ENCODE measurements at regions not wholly inside any gene's neighbourhood (a gene's known extent, or its start where the extent isn't known, plus 50 kb on each side); places are given as distances from the start of the nearest gene placed in this dataset.
"Not testable (repeated sequence)": the region's sequence is repeated elsewhere in the genome, so short reads cannot be mapped to it uniquely, and the experiment has no call there.

DNA sequence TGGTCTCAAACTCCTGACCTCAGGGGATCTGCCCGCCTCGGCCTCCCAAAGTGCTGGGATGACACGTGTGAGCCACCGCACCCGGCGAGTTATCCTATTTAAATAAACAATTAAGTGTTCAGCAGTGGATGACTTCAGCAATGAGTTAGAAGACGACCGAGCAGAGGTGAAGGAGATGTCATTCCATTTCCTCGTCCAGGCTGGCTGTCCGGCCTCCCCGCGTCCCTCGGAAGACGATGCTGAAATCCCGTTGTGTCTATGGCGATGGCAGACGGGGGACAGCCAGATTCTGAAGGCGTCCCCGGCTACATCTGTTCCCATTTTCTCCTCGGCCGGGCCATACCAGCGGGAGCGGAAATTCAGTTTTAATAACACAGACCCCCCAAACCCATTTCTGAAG, 209.8 kb downstream of the CRLF2 start:
- H3K36me3 Mint-ChIP-seq (ENCODE audit: insufficient read depth, unreplicated experiment): no peaks in the 10 kb centered on the region

DNA sequence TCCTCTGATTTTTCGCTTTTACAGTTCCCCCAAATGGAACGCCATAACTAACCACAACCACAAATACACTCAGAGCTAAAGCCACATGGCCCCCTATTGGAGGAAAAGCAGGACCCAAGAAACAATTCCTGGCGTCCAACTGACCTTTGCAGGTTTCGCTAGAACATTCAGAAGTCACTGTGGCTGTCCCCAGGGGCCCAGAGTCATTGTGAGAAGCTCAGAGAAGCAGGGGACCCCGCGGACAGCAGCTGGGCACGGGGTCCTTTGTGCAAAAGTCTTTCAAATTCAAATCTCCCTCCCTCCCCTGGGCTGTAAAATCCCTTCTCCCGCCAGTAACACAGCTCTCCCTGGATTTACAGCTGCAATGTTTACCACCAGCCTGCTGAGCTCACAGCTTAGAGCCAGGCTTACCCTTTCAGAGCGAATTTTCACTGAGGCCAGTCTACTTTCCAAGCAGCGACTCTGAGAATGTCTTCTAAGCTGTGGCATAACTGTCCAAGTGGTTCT, 214.8 kb downstream of the CRLF2 start:
- H3K36me3 Mint-ChIP-seq (ENCODE audit: insufficient read depth, unreplicated experiment): no peaks in the 10 kb centered on the region
- BruUV-seq (replicated peaks): no TSS peak
- H3K9me3 Mint-ChIP-seq (ENCODE audit: unreplicated experiment): peaks cover 5% of the 10 kb centered on the region
- intact Hi-C loops (cut with micrococcal nuclease): no loop called here
- H3K27ac Mint-ChIP-seq (ENCODE audit: low read depth, unreplicated experiment): no peak overlapping the region
- H3K4me1 Mint-ChIP-seq (ENCODE audit: insufficient read depth, unreplicated experiment): no peaks in the 10 kb centered on the region
- ChIA-PET POLR2A (no interaction called here), CTCF (no interaction called here)
- no peak overlapping the region for H3K4me3 Mint-ChIP-seq (ENCODE audit: unreplicated experiment)
- no peaks in the 10 kb centered on the region for H3K27me3 Mint-ChIP-seq (ENCODE audit: insufficient read depth, unreplicated experiment)
- DNase-seq (ENCODE audit: unreplicated experiment): no peak
- TF ChIP-seq, protein P1, sequence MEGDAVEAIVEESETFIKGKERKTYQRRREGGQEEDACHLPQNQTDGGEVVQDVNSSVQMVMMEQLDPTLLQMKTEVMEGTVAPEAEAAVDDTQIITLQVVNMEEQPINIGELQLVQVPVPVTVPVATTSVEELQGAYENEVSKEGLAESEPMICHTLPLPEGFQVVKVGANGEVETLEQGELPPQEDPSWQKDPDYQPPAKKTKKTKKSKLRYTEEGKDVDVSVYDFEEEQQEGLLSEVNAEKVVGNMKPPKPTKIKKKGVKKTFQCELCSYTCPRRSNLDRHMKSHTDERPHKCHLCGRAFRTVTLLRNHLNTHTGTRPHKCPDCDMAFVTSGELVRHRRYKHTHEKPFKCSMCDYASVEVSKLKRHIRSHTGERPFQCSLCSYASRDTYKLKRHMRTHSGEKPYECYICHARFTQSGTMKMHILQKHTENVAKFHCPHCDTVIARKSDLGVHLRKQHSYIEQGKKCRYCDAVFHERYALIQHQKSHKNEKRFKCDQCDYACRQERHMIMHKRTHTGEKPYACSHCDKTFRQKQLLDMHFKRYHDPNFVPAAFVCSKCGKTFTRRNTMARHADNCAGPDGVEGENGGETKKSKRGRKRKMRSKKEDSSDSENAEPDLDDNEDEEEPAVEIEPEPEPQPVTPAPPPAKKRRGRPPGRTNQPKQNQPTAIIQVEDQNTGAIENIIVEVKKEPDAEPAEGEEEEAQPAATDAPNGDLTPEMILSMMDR (IDR thresholded peaks at IDR 0.05; ENCODE audit: unreplicated experiment): no peak

More for the DNA sequence above, 209.8 kb downstream of the CRLF2 start:
- TF ChIP-seq, protein P1 (IDR thresholded peaks at IDR 0.05; ENCODE audit: unreplicated experiment): no peak
- no TSS peak for BruUV-seq (replicated peaks)
- H3K27ac Mint-ChIP-seq (ENCODE audit: low read depth, unreplicated experiment): no peak overlapping the region
- H3K9me3 Mint-ChIP-seq (ENCODE audit: unreplicated experiment): peaks cover 7% of the 10 kb centered on the region
- no peak overlapping the region for H3K4me3 Mint-ChIP-seq (ENCODE audit: unreplicated experiment)
- ChIA-PET CTCF (no interaction called here), POLR2A (no interaction called here)
- no peaks in the 10 kb centered on the region for H3K4me1 Mint-ChIP-seq (ENCODE audit: insufficient read depth, unreplicated experiment)
- H3K27me3 Mint-ChIP-seq (ENCODE audit: insufficient read depth, unreplicated experiment): no peaks in the 10 kb centered on the region
- intact Hi-C loops (cut with micrococcal nuclease): no loop called here
- DNase-seq (ENCODE audit: unreplicated experiment): no peak

DNA sequence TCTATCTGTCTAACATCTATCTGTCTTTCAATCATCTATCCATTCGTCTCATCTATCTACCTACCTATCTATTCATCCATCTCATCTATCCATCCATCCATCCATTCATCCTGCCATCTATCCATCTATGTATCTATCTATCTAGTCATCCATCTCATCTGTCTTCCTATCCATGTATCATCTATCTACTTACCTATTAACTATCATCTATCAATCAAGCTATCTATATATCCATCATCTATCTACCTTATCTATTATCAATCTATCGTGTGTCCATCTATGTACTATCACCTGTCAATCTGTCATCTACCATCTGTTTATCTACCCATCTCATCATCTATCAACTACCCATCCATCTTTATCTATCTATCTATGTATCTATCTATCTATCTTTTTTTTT, 217.7 kb downstream of the CRLF2 start:
- ChIA-PET POLR2A (no interaction called here), CTCF (no interaction called here)
- peaks cover 24% of the 10 kb centered on the region for H3K9me3 Mint-ChIP-seq (ENCODE audit: unreplicated experiment)
- intact Hi-C loops (cut with micrococcal nuclease): no loop called here
- no peaks in the 10 kb centered on the region for H3K36me3 Mint-ChIP-seq (ENCODE audit: insufficient read depth, unreplicated experiment)
- BruUV-seq (replicated peaks): no TSS peak
- DNase-seq (ENCODE audit: unreplicated experiment): no peak
- no peak overlapping the region for H3K4me3 Mint-ChIP-seq (ENCODE audit: unreplicated experiment)
- H3K27ac Mint-ChIP-seq (ENCODE audit: low read depth, unreplicated experiment): no peak overlapping the region
- H3K4me1 Mint-ChIP-seq (ENCODE audit: insufficient read depth, unreplicated experiment): peaks cover 12% of the 10 kb centered on the region
- TF ChIP-seq, protein P1 (IDR thresholded peaks at IDR 0.05; ENCODE audit: unreplicated experiment): no peak
- no peaks in the 10 kb centered on the region for H3K27me3 Mint-ChIP-seq (ENCODE audit: insufficient read depth, unreplicated experiment)

DNA sequence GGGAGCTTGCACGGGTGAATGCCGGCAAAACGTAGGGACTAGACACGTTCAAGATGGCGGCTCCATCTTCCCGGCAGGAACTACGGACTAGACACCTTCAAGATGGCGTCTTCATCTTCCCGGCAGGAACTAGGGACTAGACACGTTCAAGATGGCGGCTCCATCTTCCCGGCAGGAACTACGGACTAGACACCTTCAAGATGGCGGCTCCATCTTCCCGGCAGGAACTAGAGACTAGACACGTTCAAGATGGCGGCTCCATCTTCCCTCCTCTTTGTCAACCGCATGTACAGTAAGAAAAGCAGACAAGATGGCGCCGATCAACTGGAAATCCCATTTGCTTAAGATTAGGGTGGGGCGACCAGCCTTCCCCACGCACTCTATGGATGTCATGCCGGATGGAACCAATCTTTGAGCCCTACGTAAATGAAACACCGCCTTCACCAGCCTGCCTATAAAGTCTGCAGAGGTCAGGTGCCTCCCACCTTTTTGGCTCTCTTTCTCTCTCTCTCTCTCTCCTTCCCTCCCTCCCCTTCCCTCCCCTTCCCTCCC, 222.4 kb downstream of the CRLF2 start:
- peaks cover 12% of the 10 kb centered on the region for H3K4me1 Mint-ChIP-seq (ENCODE audit: insufficient read depth, unreplicated experiment)
- BruUV-seq (replicated peaks): no TSS peak
- DNase-seq (ENCODE audit: unreplicated experiment): peak; percentile 91
- no peaks in the 10 kb centered on the region for H3K27me3 Mint-ChIP-seq (ENCODE audit: insufficient read depth, unreplicated experiment)
- TF ChIP-seq, protein P1 (IDR thresholded peaks at IDR 0.05; ENCODE audit: unreplicated experiment): no peak
- peaks cover 24% of the 10 kb centered on the region for H3K9me3 Mint-ChIP-seq (ENCODE audit: unreplicated experiment)
- intact Hi-C loops (cut with micrococcal nuclease): no loop called here
- ChIA-PET POLR2A (no interaction called here), CTCF (no interaction called here)
- peak overlapping the region; percentile 63 for H3K4me3 Mint-ChIP-seq (ENCODE audit: unreplicated experiment)
- H3K36me3 Mint-ChIP-seq (ENCODE audit: insufficient read depth, unreplicated experiment): no peaks in the 10 kb centered on the region
- H3K27ac Mint-ChIP-seq (ENCODE audit: low read depth, unreplicated experiment): no peak overlapping the region

DNA sequence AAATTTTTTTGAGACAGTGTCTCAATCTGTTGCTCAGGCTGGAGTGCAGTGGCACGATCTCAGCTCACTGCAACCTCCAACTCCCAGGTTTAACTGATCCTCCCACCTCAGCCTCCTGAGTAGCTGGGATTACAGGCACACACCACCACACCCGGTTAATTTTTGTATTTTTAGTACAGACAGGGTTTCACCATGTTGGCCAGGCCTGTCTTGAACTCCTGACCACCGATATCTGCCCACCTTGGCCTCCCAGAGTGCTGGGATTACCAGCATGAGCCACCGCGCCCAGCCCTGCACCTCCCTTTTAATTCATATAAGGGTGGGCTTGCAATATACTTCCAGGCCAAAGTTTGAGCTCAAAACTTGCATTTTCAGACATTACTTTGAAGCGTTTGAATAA, 223.9 kb downstream of the CRLF2 start:
- H3K27ac Mint-ChIP-seq (ENCODE audit: low read depth, unreplicated experiment); BruUV-seq (replicated peaks); DNase-seq (ENCODE audit: unreplicated experiment); H3K27me3 Mint-ChIP-seq (ENCODE audit: insufficient read depth, unreplicated experiment); H3K4me3 Mint-ChIP-seq (ENCODE audit: unreplicated experiment); CTCF ChIA-PET; POLR2A ChIA-PET; intact Hi-C loops (cut with micrococcal nuclease); H3K36me3 Mint-ChIP-seq (ENCODE audit: insufficient read depth, unreplicated experiment): not testable (repeated sequence)
- Mint-ChIP-seq H3K9me3 (ENCODE audit: unreplicated experiment) (peaks cover 24% of the 10 kb centered on the region), H3K4me1 (ENCODE audit: insufficient read depth, unreplicated experiment) (peaks cover 12% of the 10 kb centered on the region)
